Activated T-cell treated with anti-CD3 and anti-CD28 coated beads, Interleukin-2, amount 50 U/mL, for 1 hour (primary cell): ENCODE measurements at regions not wholly inside any gene's neighbourhood (a gene's known extent, or its start where the extent isn't known, plus 50 kb on each side); places are given as distances from the start of the nearest gene placed in this dataset.

Source experiments
- DNase-seq: peaks from one replicate; pipeline ENCODE4 v3.0.0-alpha.2; 2020

- DNase-seq: no peak
These were observed 536.6 kb upstream of the CAMK1G start for GRCh38 chr1:209046935-209047334.

- DNase-seq: no peak
These were observed 534.4 kb upstream of the CAMK1G start for GRCh38 chr1:209048941-209049669.

- no peak for DNase-seq
These were observed 531.9 kb upstream of the CAMK1G start for GRCh38 chr1:209051570-209051969.

- no peak for DNase-seq
These were observed 529.9 kb upstream of the CAMK1G start for GRCh38 chr1:209053587-209053986.

DNA sequence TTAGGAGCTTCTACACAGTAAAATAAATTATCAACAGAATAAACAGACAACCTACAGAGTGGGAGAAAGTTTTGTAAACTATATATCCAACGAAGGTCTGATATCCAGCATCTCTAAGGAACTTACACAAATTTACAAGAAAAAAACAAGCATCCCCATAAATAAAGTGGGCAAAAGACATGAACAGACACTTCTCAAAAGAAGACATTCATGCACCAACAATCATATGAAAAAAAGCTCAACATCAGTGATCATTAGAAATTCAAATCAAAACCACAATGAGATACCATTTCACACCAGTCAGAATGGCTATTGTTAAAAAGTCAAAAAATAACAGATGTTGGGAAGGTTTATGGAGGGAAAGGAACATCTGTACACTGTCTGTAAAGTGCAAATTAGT is 526.4 kb upstream of the CAMK1G start:
- no peak for DNase-seq

GRCh38 chr1:209057901-209058300 is 525.6 kb upstream of the CAMK1G start:
- no peak for DNase-seq

GRCh38 chr1:209059376-209059775 is 524.1 kb upstream of the CAMK1G start:
- no peak for DNase-seq

GRCh38 chr1:209059981-209060380 is 523.5 kb upstream of the CAMK1G start:
- no peak for DNase-seq

DNA sequence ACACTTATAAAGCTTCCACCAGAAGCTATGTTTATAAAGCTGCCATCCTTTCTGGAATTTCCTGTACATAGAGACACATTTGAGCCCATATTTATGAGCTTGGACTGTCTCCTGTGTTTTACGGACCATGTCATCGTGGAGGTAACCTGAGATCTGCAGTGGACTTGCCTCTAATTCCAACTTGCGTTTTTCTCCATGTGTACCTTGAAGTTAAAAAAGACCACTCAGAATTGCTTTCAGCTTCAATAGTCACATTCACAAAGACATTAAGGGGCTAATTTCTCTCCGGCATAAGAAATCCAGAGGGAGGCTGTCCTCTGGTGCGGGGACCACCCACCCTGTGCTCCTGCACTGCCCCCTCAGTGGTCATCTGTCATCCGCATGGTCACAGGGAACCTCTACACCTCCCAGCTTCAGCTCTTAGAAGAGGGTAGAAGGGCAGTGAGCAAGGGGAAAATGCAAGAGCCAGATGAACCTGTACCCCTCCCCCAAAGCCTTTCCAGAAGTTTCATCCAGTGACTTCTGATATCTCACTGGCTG is 521.4 kb upstream of the CAMK1G start:
- no peak for DNase-seq

DNA sequence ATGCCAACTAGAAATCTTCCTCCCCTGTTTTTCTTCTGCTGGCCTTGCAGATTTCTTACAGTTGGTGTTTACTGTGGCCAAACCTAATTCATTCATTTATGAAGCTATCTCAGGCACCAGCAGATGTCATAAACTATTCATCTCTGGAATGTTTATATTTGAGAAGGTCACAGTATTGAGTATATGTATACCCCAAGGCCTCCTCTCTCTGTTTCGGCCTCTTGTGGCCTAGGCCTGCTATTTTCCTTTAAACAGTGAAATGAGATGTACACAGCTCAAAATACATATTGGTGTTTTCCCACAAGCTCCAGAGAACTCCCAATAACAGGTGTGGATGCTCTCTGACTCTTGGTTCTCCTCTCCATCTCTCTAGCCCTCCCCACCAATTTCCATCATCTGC is 520.7 kb upstream of the CAMK1G start:
- no peak for DNase-seq

DNA sequence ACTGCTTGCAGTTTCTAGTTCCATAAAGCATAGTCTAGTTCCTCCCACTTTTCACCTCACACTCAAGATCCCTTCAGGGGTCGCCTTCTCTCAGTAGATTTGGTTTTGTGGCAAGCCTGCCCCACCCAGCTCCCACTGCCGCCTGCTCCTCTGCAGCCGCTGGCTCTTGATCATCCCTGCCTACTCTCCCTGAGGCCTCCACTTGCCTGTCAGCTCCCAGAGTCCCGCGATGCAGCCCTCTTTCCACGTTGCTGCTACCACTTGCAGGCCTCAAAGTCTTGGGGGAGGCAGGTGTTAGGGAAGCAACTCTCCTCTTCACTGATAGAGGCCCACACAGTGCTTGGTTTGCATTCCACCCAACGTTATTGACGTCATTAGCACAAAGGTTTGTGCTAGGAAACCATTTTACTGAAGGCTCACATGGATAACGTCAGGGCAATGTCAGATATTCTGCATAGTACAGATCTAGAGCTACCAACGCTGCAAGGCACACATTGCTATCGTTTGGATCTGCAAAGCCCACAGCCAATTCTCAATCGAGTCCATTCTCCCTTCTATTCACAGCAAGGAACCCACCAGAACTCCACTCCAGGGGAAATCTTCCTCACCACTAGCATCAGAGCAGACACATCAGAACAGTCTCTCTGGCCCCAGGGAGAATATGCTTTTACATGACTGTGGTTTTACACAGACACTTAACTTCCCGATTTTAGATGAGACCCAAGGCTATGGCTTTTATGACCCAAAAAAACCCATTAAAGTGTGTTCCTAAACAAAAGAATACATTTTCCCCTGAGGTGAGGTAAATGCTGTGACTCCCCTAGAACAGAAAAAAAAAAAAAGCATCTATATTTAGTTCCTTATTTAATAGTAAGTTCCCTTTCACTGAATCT is 519.5 kb upstream of the CAMK1G start:
- DNase-seq: no peak

DNA sequence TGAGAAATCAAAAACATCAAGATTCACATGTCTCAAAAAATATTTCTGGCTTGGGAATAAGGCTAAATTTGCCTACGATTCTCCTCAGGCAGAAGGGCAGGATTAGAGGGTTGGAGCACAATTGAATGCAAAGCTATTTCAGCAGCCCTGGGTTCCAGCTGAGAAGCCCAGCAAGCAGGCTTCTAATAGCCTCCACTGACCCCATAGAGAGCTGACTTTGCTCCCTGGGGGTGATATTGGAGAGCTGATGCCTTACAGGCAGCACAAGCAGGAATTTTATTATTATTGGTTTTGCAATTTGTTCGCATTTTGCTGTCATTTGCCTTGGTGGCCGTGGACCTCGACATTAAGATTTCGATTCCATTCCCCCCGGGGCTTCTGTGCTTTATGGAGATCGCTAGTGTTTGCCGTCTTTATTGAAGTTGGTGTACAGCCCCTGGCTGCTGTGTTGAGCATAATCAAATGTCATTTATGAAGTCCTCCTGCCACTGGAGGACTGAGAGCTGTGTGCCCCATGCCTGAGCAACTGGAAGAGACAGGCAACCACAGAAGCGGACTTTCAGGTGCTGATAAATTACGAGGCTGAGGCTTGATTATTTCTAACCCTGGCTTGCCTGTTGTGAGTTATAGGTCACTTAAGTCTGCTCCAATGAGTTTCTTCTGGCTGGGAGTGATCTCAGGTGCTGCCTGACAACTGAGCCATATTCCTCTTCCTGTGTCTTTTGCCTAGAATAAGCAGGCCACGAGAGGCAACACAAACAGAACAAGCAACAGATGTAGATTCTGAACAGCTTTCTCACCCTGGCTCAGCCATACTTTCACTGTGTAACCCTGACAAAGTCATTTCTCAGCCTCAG is 518.4 kb upstream of the CAMK1G start:
- no peak for DNase-seq

GRCh38 chr1:209072481-209072880 is 511.0 kb upstream of the CAMK1G start:
- no peak for DNase-seq

GRCh38 chr1:209073879-209074278 is 509.6 kb upstream of the CAMK1G start:
- no peak for DNase-seq

DNA sequence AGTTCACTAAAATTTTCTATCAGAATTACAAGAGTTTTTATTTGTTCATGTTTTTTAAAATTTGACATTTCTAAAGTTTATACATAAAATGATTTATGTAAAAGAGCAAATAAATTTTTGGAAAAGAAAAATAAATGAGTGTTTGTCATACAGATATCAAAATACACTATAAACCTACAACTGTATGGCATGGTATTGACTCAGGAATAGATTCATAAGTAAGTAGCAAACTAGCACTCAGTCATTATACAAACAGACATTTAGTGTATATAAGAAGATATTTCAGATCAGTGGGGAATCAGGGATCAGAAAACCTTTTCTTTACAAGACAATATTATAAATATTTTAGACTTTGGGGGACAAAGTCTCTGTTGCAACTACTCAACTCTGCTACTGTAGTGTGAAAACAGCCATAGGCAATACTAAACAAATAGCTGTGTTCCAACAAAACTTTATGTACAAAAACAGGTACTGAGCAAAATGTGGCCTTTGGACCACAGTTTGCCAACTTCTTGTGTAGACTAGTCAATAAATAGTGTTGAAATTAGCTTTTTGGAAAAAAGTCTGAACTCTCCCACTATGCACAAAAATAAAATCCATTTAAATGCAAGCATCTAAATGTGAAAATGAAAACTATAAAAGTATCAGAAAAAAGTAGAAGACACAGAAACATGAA is 508.8 kb upstream of the CAMK1G start:
- no peak for DNase-seq

DNA sequence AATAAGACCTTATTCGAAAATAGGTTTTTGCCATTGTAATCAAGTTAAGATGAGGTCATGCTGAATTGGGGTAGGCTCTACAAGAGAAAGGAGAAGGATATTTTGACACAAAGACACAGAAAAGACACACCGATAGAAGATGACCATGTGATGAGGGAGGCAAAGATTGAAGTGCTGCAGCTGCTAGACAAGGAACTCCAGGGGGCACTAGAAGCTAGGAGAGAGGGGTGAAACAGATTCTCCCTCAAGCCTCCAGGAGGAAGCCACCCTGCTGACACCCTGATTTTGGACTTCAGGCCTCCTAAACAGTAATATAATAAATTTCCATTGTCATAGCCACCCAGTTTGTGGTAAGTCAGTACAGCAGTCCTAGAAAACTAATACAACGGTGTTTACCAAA is 506.8 kb upstream of the CAMK1G start:
- no peak for DNase-seq

DNA sequence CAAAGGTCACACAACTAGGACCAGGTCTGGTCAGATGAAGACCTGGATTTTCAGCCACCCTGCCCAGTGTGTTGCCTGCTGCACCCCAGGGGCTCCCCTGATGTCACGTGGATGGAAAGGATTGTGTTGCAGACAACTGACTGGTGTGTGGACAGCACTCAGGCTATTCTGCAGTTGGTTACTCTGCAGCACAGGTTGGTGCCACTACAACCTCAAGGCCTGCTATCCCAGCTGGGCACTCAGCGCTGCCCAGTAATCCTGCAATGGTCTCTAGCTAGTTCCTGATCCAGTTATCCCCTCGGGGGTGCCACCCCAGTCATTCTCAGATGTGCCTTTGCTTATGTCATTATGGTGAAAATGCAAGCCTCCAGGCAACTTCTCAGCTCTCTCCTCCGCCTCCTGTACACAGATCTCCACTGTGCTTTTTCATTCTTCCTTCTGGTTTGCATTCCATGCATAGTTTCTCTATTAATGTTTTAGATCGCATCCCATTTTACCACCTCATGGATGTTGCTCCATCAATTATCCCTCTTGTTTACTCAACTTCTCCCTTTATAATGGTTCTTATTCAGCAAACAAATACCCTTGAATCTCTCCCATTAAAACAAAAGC is 503.2 kb upstream of the CAMK1G start:
- DNase-seq: no peak

DNA sequence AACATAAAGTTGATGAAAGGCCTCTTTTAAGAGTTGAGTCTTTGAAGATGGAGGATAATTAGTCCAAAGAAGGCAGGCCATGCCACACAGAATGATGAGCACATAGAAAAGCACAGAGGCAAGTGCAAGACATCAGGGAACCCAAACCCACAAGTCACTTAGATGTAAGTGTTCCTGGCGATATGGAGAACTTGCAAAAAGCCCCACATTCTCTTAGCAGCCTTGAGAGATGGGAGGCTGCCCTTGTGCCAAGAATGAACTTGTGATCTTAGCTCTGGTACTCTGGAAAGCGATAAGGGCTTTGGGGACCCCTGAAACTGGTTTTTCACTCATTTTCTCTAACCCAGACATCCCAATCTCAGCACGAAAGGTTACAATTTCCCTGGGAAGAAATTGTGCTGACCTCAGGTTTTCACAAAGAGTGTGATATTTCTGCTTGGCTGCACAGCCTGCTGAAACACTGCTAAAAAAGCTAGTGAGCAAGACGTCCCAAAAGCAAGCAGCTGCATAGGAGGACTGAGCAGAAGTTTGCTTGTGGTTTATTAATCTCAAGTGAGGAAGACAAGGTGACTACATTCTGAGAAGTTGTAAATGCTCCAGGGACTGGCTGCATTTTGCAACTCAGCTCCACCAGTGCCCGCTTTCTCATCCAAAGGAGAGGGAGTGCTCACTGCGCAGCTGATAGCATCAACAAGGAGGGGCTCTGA is 496.9 kb upstream of the CAMK1G start:
- DNase-seq: no peak

- no peak for DNase-seq
These were observed 489.1 kb upstream of the CAMK1G start for GRCh38 chr1:209094384-209094783.

- no peak for DNase-seq
These were observed 487.6 kb upstream of the CAMK1G start for GRCh38 chr1:209095627-209096595.
